GM23248 (cell line): ENCODE measurements at regions not wholly inside any gene's neighbourhood (a gene's known extent, or its start where the extent isn't known, plus 50 kb on each side); places are given as distances from the start of the nearest gene placed in this dataset.
"Not testable (repeated sequence)": the region's sequence is repeated elsewhere in the genome, so short reads cannot be mapped to it uniquely, and the experiment has no call there.

ENCODE experiments used
- DNase-seq: peaks from one replicate; pipeline ENCODE4 v3.0.0-alpha.2; 2015
- H2AFZ ChIP-seq: fragments of 200-600 bp; sonication (generic); 2 replicates; pipeline ENCODE4 v1.6.1; 2016; ENCODE audit warnings: antibody characterized with exemption
- H3F3A ChIP-seq: fragments of 200-600 bp; sonication (generic); 2 replicates; pipeline ENCODE4 v1.6.1; 2016; ENCODE audit warnings: mild to moderate bottlenecking, antibody characterized with exemption, mixed run types; ENCODE audit not compliant: insufficient read depth
- H3K27ac ChIP-seq: fragments of 200-600 bp; sonication (generic); 2 replicates; pipeline ENCODE4 v1.5.1; 2016; ENCODE audit warnings: mild to moderate bottlenecking
- H3K27me3 ChIP-seq: fragments of 200-600 bp; sonication (generic); replicated peaks from 2 replicates; pipeline ENCODE4 v1.6.1; 2016; ENCODE audit warnings: mild to moderate bottlenecking; ENCODE audit not compliant: insufficient read depth
- H3K36me3 ChIP-seq: fragments of 200-600 bp; sonication (generic); 2 replicates; pipeline ENCODE4 v1.6.1; 2016; ENCODE audit warnings: low read depth, mild to moderate bottlenecking
- H3K4me1 ChIP-seq: fragments of 200-600 bp; sonication (generic); 2 replicates; pipeline ENCODE4 v1.6.1; 2016; ENCODE audit warnings: mild to moderate bottlenecking; ENCODE audit not compliant: insufficient read depth
- H3K4me2 ChIP-seq: fragments of 200-600 bp; sonication (generic); one replicate; pipeline ENCODE4 v1.6.1; 2016; ENCODE audit warnings: mild to moderate bottlenecking; ENCODE audit not compliant: unreplicated experiment
- H3K4me3 ChIP-seq: fragments of 200-600 bp; sonication (generic); 2 replicates; pipeline ENCODE4 v1.5.1; 2016; ENCODE audit warnings: mild to moderate bottlenecking
- H3K79me2 ChIP-seq: fragments of 200-600 bp; sonication (generic); 2 replicates; pipeline ENCODE4 v1.6.1; 2016; ENCODE audit warnings: mild to moderate bottlenecking; ENCODE audit not compliant: insufficient read depth
- H3K9ac ChIP-seq: fragments of 200-600 bp; sonication (generic); 2 replicates; pipeline ENCODE4 v1.6.1; 2016; ENCODE audit warnings: mild to moderate bottlenecking
- H3K9me2 ChIP-seq: fragments of 200-600 bp; sonication (generic); 2 replicates; pipeline ENCODE4 v1.6.1; 2016; ENCODE audit warnings: mixed run types, mild to moderate bottlenecking, moderate library complexity; ENCODE audit not compliant: insufficient read depth
- H3K9me3 ChIP-seq: fragments of 200-600 bp; sonication (generic); one replicate; pipeline ENCODE4 v1.6.1; 2017; ENCODE audit warnings: low read depth
- H4K20me1 ChIP-seq: fragments of 200-600 bp; sonication (generic); 2 replicates; pipeline ENCODE4 v1.6.0; 2016; ENCODE audit not compliant: insufficient read depth
- EZH2 ChIP-seq: fragments of 200-600 bp; sonication (generic); IDR thresholded peaks from 2 replicates; pipeline ENCODE4 v1.6.1; 2018; ENCODE audit warnings: antibody characterized with exemption, mild to moderate bottlenecking; ENCODE audit not compliant: insufficient read depth, poor library complexity, severe bottlenecking
- EZH2phosphoT487 ChIP-seq: fragments of 200-600 bp; sonication (generic); IDR thresholded peaks from 2 replicates; pipeline ENCODE4 v1.6.1; 2018; ENCODE audit warnings: antibody characterized with exemption, moderate library complexity, mild to moderate bottlenecking, low read depth; ENCODE audit not compliant: insufficient read depth
- WGBS, 2 experiments: methylation state at CpG; one replicate each; pipeline ENCODE4 v1.1.6; 2015 to 2017; ENCODE audit warnings: low lambda C conversion rate in 2 of 2, low coverage in 1 of 2; ENCODE audit errors: missing lambda C conversion rate in 2 of 2; 5-methylcytosine and 5-hydroxymethylcytosine counted together
- in situ Hi-C: fragments of 300-500 bp; cut with MboI; formaldehyde crosslinking; loops from 2 replicates; pipeline ENCODE4 v1.15.0; 2020

- 0 out of 2 replicates have a peak, but pooled peaks cover 4% of the 10 kb centered on the region for H3K4me1 ChIP-seq
- no peak overlapping the region for H3K4me3 ChIP-seq
- H4K20me1 ChIP-seq: no peaks in the 10 kb centered on the region
- H3K36me3 ChIP-seq: no peaks in the 10 kb centered on the region
- TF ChIP-seq EZH2phosphoT487 (no peak), EZH2 (no peak)
- no peak overlapping the region for H3K9ac ChIP-seq
- no peak for DNase-seq
- in situ Hi-C loops: no loop called here
- no peaks in the 10 kb centered on the region for H3K9me2 ChIP-seq
- no peak overlapping the region for H3K27ac ChIP-seq
- no peak overlapping the region for H3K4me2 ChIP-seq
- no peaks in the 10 kb centered on the region for H3K9me3 ChIP-seq
- H3F3A ChIP-seq: peaks cover 17% of the 10 kb centered on the region
- H3K79me2 ChIP-seq: no peaks in the 10 kb centered on the region
- H3K27me3 ChIP-seq: peaks cover 18% of the 10 kb centered on the region
- no peak overlapping the region for H2AFZ ChIP-seq
- 47% methylated on average over 3 of the region's 3 CpGs for WGBS, 2 experiments
Measured at GRCh38 chr7:106365252-106366005, 80.6 kb upstream of the NAMPT start.

- WGBS, 2 experiments: 78 to 93% methylated on average over 2 of the region's 2 CpGs
- H2AFZ ChIP-seq, H4K20me1 ChIP-seq, H3K4me3 ChIP-seq, H3K9me3 ChIP-seq, H3K27ac ChIP-seq, DNase-seq, H3K9ac ChIP-seq, H3K79me2 ChIP-seq, H3K4me1 ChIP-seq, H3K36me3 ChIP-seq, H3K9me2 ChIP-seq, in situ Hi-C loops, H3K4me2 ChIP-seq: not testable (repeated sequence)
- Histone ChIP-seq H3F3A (peaks cover 12% of the 10 kb centered on the region), H3K27me3 (peaks cover 26% of the 10 kb centered on the region)
Measured at GRCh38 chr7:106362507-106362906, 77.7 kb upstream of the NAMPT start.

GRCh38 chr7:106358103-106358663, 73.4 kb upstream of the NAMPT start:
- Histone ChIP-seq H3K27me3 (peaks cover 38% of the 10 kb centered on the region), H3K79me2 (no peaks in the 10 kb centered on the region), H3K9me3 (no peaks in the 10 kb centered on the region), H3K4me3 (no peak overlapping the region), H3F3A (peaks cover 13% of the 10 kb centered on the region), H3K36me3 (no peaks in the 10 kb centered on the region), H3K27ac (no peak overlapping the region), H3K4me1 (peaks cover 8% of the 10 kb centered on the region; the same call in 1 of the 2 replicates), H3K4me2 (peak overlapping the region; percentile 36), H2AFZ (no peak overlapping the region), H3K9ac (no peak overlapping the region), H3K9me2 (no peaks in the 10 kb centered on the region), H4K20me1 (no peaks in the 10 kb centered on the region)
- DNase-seq: peak; percentile 60
- 31 to 47% methylated on average over 2 of the region's 2 CpGs for WGBS, 2 experiments
- in situ Hi-C loops: no loop called here
- TF ChIP-seq EZH2phosphoT487: no peak
- TF ChIP-seq EZH2: no peak

- no peak for TF ChIP-seq EZH2
- TF ChIP-seq EZH2phosphoT487: no peak
- no peaks in the 10 kb centered on the region for H3K9me3 ChIP-seq
- no peaks in the 10 kb centered on the region for H4K20me1 ChIP-seq
- in situ Hi-C loops: no loop called here
- H3K4me1 ChIP-seq: peaks cover 8% of the 10 kb centered on the region; the same call in 1 of the 2 replicates
- H3K4me3 ChIP-seq: no peak overlapping the region
- no peaks in the 10 kb centered on the region for H3K36me3 ChIP-seq
- H2AFZ ChIP-seq: no peak overlapping the region
- H3K27ac ChIP-seq: no peak overlapping the region
- no peak overlapping the region for H3K9ac ChIP-seq
- DNase-seq: no peak
- 84 to 87% methylated on average over 4 of the region's 4 CpGs for whole genome bisulfite sequencing, 2 experiments
- peak overlapping the region; percentile 36 for H3K4me2 ChIP-seq
- no peaks in the 10 kb centered on the region for H3K9me2 ChIP-seq
- H3K27me3 ChIP-seq: peaks cover 38% of the 10 kb centered on the region
- peaks cover 13% of the 10 kb centered on the region for H3F3A ChIP-seq
- H3K79me2 ChIP-seq: no peaks in the 10 kb centered on the region
Measured at GRCh38 chr7:106357675-106358074, 72.9 kb upstream of the NAMPT start.
